ENCODE measurements at regions not wholly inside any gene's neighbourhood (a gene's known extent, or its start where the extent isn't known, plus 50 kb on each side); places are given as distances from the start of the nearest gene placed in this dataset.

DNA sequence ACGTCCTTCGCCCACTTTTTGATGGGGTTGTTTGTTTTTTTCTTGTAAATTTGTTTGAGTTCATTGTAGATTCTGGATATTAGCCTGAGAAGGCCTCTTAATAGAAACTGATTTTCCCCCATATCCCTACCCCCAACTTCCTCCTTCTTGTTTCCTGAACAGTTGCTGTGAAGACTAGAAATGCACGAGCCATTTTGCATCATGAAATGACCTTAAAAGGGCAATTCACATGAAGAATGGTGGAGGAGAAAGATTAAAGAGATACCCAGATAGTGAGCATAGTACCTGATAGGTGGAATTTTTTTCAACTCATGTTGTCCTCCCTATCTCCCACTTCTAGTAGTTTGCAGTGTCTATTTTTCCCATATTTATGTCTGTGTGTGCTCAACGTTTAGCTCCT lies 55.2 kb upstream of the KCNH8 start:
- TF ChIP-seq, protein P1, sequence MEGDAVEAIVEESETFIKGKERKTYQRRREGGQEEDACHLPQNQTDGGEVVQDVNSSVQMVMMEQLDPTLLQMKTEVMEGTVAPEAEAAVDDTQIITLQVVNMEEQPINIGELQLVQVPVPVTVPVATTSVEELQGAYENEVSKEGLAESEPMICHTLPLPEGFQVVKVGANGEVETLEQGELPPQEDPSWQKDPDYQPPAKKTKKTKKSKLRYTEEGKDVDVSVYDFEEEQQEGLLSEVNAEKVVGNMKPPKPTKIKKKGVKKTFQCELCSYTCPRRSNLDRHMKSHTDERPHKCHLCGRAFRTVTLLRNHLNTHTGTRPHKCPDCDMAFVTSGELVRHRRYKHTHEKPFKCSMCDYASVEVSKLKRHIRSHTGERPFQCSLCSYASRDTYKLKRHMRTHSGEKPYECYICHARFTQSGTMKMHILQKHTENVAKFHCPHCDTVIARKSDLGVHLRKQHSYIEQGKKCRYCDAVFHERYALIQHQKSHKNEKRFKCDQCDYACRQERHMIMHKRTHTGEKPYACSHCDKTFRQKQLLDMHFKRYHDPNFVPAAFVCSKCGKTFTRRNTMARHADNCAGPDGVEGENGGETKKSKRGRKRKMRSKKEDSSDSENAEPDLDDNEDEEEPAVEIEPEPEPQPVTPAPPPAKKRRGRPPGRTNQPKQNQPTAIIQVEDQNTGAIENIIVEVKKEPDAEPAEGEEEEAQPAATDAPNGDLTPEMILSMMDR (IDR thresholded peaks at IDR 0.05; ENCODE audit: low read depth, low read length, missing control alignments): no peak
- no peak overlapping the region for H3K4me3 ChIP-seq (ENCODE audit: low read depth, low read length)
- no peak for DNase-seq (ENCODE audit: low read depth)

DNA sequence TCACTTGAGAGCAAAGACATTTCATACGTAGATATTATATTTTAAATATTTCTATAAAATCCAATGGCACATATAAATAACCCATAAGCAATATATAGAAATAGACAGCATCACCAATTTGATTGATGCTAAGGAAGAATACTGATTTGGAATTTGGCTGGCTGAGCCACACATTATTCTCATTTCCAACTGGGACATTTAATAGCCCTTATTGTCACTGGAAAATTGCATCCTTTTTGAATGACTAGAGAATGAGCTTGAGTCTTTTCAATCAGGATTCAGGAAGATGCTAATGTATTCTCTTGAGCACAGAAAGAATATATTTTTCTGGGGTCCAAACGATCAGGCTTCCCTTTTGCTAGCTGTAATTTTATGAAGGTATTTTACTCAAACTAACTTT lies 70.9 kb upstream of the KCNH8 start:
- TF ChIP-seq, protein P1 (IDR thresholded peaks at IDR 0.05; ENCODE audit: low read depth, low read length, missing control alignments): no peak
- no peak for DNase-seq (ENCODE audit: low read depth)
- no peak overlapping the region for H3K4me3 ChIP-seq (ENCODE audit: low read depth, low read length)

DNA sequence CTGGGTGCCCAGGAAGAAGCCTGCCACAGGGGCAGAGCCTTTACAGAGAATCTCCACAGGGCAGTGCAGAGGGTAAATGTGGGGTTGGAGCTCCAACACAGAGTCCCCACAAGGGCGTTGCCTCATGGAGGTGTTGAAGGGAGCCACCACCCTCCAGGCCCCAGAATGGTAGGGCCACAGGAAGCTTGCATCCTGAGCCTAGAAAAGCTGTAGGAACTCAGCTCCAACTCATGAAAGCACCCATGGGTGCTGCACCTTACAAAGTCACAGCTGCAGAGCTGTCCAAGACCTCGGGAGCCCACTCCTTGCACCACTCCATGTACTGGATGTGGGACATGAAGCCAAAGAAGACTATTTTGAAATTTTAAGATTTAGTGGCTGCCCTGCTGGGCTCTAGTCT lies 73.3 kb upstream of the KCNH8 start:
- no peak for DNase-seq (ENCODE audit: low read depth)
- TF ChIP-seq, protein P1 (IDR thresholded peaks at IDR 0.05; ENCODE audit: low read depth, low read length, missing control alignments): no peak
- no peak overlapping the region for H3K4me3 ChIP-seq (ENCODE audit: low read depth, low read length)

DNA sequence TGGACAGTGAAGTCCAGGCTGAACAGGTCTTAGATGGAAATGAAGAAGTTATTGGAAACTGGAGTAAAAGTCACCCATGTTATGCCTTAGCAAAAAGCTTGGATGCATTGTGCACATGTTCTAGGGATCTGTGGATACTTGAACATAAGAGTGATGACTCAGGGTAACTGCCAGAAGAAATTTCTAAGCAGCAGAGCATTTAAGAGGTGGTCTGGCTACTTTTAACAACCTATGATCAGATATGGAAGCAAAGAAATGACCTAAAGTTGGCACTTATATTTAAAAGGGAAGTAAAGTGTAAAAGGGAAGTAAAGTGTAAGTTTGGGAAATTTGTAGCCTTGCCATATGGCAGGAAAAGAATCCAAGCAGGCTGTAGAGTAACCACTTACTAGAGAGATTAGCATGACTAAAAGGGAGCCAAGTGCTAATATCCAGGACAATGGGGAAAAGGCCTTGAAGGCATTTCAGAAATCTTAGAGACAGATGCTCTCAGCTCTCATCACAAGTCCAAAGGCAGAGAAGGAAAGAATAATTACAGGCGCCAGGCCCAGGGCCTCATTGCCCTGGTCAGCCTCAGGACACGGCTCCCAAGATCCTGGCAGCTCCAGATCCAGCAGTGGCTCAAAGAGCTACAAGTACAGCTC lies 73.9 kb upstream of the KCNH8 start:
- no peak for DNase-seq (ENCODE audit: low read depth)

DNA sequence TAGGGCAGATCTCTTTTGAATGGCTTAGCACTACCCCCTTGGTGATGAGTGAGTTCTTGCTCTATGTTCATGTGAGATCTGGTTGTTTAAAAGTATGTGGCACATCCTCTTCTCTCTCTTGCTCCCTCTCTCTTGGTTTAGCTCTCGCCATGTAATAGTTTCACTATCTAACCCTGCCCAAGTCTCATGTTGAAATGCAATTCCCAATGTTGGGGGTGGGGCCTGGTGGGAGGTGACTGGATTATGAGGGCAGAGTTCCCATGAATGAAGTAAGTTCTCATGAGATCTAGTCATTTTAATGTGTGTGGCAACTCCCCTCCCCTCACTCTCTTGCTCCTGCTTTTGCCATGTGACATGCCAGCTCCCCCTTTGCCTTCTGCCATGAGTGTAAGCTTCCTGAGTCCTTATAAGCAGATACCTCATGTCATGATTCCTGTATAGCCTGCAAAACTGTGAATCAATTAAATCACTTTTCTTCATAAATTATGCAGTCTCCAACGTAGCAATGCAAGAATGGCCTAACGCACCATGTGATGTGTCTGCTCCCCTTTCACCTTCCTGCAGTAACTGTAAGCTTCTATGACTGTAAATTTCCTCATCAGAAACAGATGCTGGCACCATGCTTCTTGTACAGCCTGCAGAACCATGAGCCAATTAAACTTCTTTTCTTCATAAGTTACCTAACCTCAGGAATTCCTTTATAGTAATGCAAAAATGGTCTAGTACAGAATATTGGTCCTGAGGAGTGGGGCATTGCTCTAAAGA lies 74.8 kb upstream of the KCNH8 start:
- no peak overlapping the region for H3K4me3 ChIP-seq (ENCODE audit: low read depth, low read length)
- TF ChIP-seq, protein P1 (IDR thresholded peaks at IDR 0.05; ENCODE audit: low read depth, low read length, missing control alignments): no peak
- DNase-seq (ENCODE audit: low read depth): no peak

More for the DNA sequence above, 73.9 kb upstream of the KCNH8 start:
- H3K4me3 ChIP-seq (ENCODE audit: low read depth, low read length): no peak overlapping the region
- TF ChIP-seq, protein P1 (IDR thresholded peaks at IDR 0.05; ENCODE audit: low read depth, low read length, missing control alignments): no peak

DNA sequence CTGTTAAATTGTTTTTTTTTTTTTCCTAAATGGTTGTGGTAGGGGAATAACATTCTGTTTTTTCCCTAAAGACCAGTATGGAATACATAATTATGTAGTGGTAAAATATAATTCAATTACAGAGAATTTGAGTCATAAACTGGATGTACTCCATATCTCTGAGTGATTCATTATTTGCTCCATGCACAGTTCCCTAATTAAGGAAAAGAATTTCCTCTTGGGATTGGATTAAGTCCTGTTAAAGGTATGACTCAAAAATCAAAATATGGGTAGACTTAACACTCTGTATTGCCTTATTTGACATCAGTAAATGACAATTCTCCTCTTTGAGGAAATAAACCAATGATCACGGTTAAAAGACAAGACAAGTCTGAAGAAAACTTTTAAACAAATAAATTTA lies 78.0 kb upstream of the KCNH8 start:
- H3K4me3 ChIP-seq (ENCODE audit: low read depth, low read length): no peak overlapping the region
- TF ChIP-seq, protein P1 (IDR thresholded peaks at IDR 0.05; ENCODE audit: low read depth, low read length, missing control alignments): no peak
- DNase-seq (ENCODE audit: low read depth): no peak

Data from GM12864 (cell line).